CD4-positive, alpha-beta T cell (primary cell): ENCODE measurements at regions not wholly inside any gene's neighbourhood (a gene's known extent, or its start where the extent isn't known, plus 50 kb on each side); places are given as distances from the start of the nearest gene placed in this dataset.

ENCODE experiments used
- ATAC-seq: fragments of 200-7000 bp; cut with Tn5 transposase; one replicate; pipeline ENCODE4 v1.10.0; 2022; ENCODE audit warnings: mild to moderate bottlenecking; ENCODE audit not compliant: poor library complexity
- CTCF ChIA-PET: fragments of 350-600 bp; sonication (Branson Sonifier 250); formaldehyde crosslinking; loops from one replicate; lab custom pipeline; 2021; ENCODE audit warnings: antibody characterized with exemption, inconsistent platforms; lab: Charles Lee
- POLR2A ChIA-PET: fragments of 350-600 bp; sonication (Branson Sonifier 250); formaldehyde crosslinking; loops from one replicate; lab custom pipeline; 2021; ENCODE audit warnings: antibody characterized with exemption, inconsistent platforms; lab: Charles Lee
- DNase-seq, 14 experiments: peaks; one replicate each; pipeline ENCODE4 v3.0.0-alpha.2; 2013 to 2020; ENCODE audit warnings: mixed read lengths in 2 of 14
- H3K27ac ChIP-seq, 2 donors: one replicate each; pipeline versions ENCODE4 v1.5.1 to v1.7.0; 2013; ENCODE audit warnings: low read length in 2 of 2, low read depth in 1 of 2, mild to moderate bottlenecking in 1 of 2
- H3K27me3 ChIP-seq, 2 experiments: 1 replicate in 1 of 2; 2 replicates in 1 of 2; pipeline versions ENCODE4 v1.6.1 to v1.7.0; 2013; ENCODE audit warnings: low read length in 2 of 2, control low read depth in 1 of 2, mild to moderate bottlenecking in 1 of 2, moderate library complexity in 1 of 2; ENCODE audit not compliant: insufficient read depth in 2 of 2, control insufficient read depth in 1 of 2
- H3K36me3 ChIP-seq: one replicate; pipeline ENCODE4 v1.6.1; 2013; ENCODE audit warnings: low read length, control low read depth; ENCODE audit not compliant: insufficient read depth
- H3K4me1 ChIP-seq: one replicate; pipeline ENCODE4 v1.6.1; 2013; ENCODE audit warnings: low read length, control low read depth; ENCODE audit not compliant: insufficient read depth
- H3K4me3 ChIP-seq: one replicate; pipeline ENCODE4 v1.5.1; 2013; ENCODE audit warnings: mild to moderate bottlenecking, low read length, moderate library complexity
- H3K9me3 ChIP-seq, 2 experiments: 1 replicate in 1 of 2; 2 replicates in 1 of 2; pipeline versions ENCODE4 v1.6.1 to v1.7.0; 2013; ENCODE audit warnings: low read length in 2 of 2, mild to moderate bottlenecking in 2 of 2, control low read depth in 1 of 2, moderate library complexity in 1 of 2; ENCODE audit not compliant: control insufficient read depth in 1 of 2, insufficient read depth in 1 of 2
- H3K27ac Mint-ChIP-seq: one replicate; pipeline ENCODE4 v1.8.0; 2020; ENCODE audit warnings: mixed read lengths
- H3K27me3 Mint-ChIP-seq: one replicate; pipeline ENCODE4 v1.8.0; 2021; ENCODE audit warnings: mixed read lengths
- H3K36me3 Mint-ChIP-seq: one replicate; pipeline ENCODE4 v1.8.0; 2021; ENCODE audit warnings: low read depth, mixed read lengths
- H3K4me1 Mint-ChIP-seq: one replicate; pipeline ENCODE4 v1.8.0; 2021; ENCODE audit warnings: low read depth, mixed read lengths
- H3K4me3 Mint-ChIP-seq: one replicate; pipeline ENCODE4 v1.8.0; 2020; ENCODE audit warnings: mild to moderate bottlenecking, mixed read lengths
- H3K9me3 Mint-ChIP-seq: one replicate; pipeline ENCODE4 v1.8.0; 2020; ENCODE audit warnings: mixed read lengths
- CTCF ChIP-seq: fragments of 200-600 bp; IDR thresholded peaks from one replicate; pipeline ENCODE4 v1.8.0; 2022; ENCODE audit warnings: antibody characterized with exemption, mild to moderate bottlenecking
- intact Hi-C, 2 experiments: fragments of 100-400 bp; cut with DNase I in 1 of 2; cut with micrococcal nuclease in 1 of 2; formaldehyde crosslinking; loops; one replicate each; pipeline versions ENCODE4 v1.15.1 to v1.9.0; 2023 to 2025; cut with DNase I, micrococcal nuclease

DNA sequence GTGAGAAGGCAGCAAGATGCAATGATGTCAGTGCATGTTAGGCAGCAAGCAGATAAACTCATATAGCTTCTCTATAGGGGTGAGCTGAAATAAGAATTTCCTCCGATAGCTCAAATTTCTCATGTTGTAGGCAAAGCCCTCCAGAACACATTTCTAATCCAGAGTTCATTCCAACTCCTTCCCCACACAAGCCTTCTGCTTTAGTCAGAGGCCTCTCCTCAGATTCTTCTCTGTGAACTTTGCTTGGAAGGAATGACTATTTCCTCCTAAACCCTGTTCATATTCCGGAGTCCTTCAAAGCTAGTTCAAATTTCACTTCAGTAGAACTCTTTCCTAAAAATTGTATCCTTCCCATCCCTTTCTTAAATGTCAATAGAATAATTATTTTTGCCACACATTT, 144.8 kb downstream of the KCNJ2 start:
- ATAC-seq, result no peak
- H3K27ac Mint-ChIP-seq, result no peak overlapping the region
- POLR2A ChIA-PET, result no interaction called here

DNA sequence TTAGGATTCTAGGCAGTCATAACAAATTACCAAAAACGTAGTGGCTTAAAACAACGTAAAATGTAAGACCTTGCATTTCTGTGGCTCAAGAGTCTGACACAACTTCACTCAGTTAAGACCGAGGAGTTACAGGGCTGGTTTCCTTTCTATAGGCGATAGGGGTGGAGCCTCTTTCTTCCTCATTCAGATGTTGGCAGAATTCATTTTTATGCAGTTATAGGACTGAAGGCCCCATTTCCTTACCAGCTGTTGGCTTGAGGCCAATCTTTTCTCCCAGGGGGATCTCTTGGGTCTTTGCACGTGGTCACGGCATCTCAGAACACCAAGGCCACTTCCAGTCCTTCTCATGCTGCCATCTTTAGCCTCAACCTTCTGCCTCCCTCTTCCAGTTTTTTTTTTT, 145.2 kb downstream of the KCNJ2 start:
- ChIA-PET POLR2A (no interaction called here), CTCF (no interaction called here)
- DNase-seq, result peak in 3 of 14 experiments; percentile 1 to 26 (median 22)
- H3K4me1 Mint-ChIP-seq, result no peaks in the 10 kb centered on the region
- intact Hi-C loops, result no loop called here
- H3K4me3 Mint-ChIP-seq, result no peak overlapping the region
- H3K36me3 Mint-ChIP-seq, result no peaks in the 10 kb centered on the region
- Histone ChIP-seq H3K4me3 (no peak overlapping the region), H3K9me3 (peaks cover 0 to 7% of the 10 kb centered on the region in 2 experiments), H3K27me3 (no peaks in the 10 kb centered on the region), H3K27ac (no peak overlapping the region), H3K36me3 (no peaks in the 10 kb centered on the region), H3K4me1 (no peaks in the 10 kb centered on the region)
- no peak overlapping the region for H3K27ac Mint-ChIP-seq
- H3K27me3 Mint-ChIP-seq, result peaks cover 4% of the 10 kb centered on the region
- peaks cover 8% of the 10 kb centered on the region for H3K9me3 Mint-ChIP-seq
- no peak for TF ChIP-seq CTCF
- no peak for ATAC-seq

More for the DNA sequence above, 144.8 kb downstream of the KCNJ2 start:
- Mint-ChIP-seq H3K27me3 (peaks cover 4% of the 10 kb centered on the region), H3K9me3 (peaks cover 8% of the 10 kb centered on the region), H3K36me3 (no peaks in the 10 kb centered on the region), H3K4me1 (no peaks in the 10 kb centered on the region), H3K4me3 (no peak overlapping the region)
- intact Hi-C loops, result no loop called here
- no peaks in the 10 kb centered on the region for H3K36me3 ChIP-seq
- DNase-seq, result no peak
- H3K27ac ChIP-seq, result no peak overlapping the region
- peaks cover 0 to 7% of the 10 kb centered on the region in 2 experiments for H3K9me3 ChIP-seq
- TF ChIP-seq CTCF, result no peak
- H3K4me1 ChIP-seq, result no peaks in the 10 kb centered on the region
- CTCF ChIA-PET, result no interaction called here
- H3K4me3 ChIP-seq, result no peak overlapping the region
- no peaks in the 10 kb centered on the region for H3K27me3 ChIP-seq

DNA sequence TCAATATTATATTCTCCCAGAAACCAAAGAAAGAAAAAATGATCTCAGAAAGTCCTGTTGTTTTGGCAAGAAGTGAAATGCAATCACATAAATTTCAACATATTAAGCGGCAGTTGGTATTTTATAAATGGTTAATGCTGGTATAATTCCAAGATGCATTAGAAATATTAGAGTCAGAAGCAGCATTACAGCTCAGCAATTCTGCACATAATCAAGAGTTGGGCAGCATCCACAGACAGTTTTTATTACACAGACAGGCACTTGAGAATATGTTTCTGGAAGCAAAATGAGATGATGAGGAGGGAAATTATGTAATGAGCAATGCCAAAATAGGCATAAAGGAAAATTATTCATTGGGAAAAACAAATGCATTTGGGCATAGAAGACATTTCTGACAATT, 148.1 kb downstream of the KCNJ2 start:
- ATAC-seq (no peak), DNase-seq (no peak)
- Mint-ChIP-seq H3K9me3 (peaks cover 8% of the 10 kb centered on the region), H3K4me1 (no peaks in the 10 kb centered on the region), H3K27me3 (peaks cover 4% of the 10 kb centered on the region), H3K4me3 (no peak overlapping the region), H3K36me3 (no peaks in the 10 kb centered on the region), H3K27ac (no peak overlapping the region)
- Histone ChIP-seq H3K27me3 (no peaks in the 10 kb centered on the region), H3K4me3 (no peak overlapping the region), H3K36me3 (no peaks in the 10 kb centered on the region), H3K4me1 (no peaks in the 10 kb centered on the region), H3K27ac (no peak overlapping the region), H3K9me3 (peaks cover 0 to 7% of the 10 kb centered on the region in 2 experiments)
- intact Hi-C loops, result no loop called here
- TF ChIP-seq CTCF, result no peak
- ChIA-PET POLR2A (no interaction called here), CTCF (no interaction called here)
